NCI-H187 (cell line): ENCODE measurements at regions not wholly inside any gene's neighbourhood (a gene's known extent, or its start where the extent isn't known, plus 50 kb on each side); places are given as distances from the start of the nearest gene placed in this dataset.

Source experiments
- DNase-seq, 2 experiments: peaks; one replicate each; lab custom pipeline; 2025; lab: John Stamatoyannopoulos, UW

DNA sequence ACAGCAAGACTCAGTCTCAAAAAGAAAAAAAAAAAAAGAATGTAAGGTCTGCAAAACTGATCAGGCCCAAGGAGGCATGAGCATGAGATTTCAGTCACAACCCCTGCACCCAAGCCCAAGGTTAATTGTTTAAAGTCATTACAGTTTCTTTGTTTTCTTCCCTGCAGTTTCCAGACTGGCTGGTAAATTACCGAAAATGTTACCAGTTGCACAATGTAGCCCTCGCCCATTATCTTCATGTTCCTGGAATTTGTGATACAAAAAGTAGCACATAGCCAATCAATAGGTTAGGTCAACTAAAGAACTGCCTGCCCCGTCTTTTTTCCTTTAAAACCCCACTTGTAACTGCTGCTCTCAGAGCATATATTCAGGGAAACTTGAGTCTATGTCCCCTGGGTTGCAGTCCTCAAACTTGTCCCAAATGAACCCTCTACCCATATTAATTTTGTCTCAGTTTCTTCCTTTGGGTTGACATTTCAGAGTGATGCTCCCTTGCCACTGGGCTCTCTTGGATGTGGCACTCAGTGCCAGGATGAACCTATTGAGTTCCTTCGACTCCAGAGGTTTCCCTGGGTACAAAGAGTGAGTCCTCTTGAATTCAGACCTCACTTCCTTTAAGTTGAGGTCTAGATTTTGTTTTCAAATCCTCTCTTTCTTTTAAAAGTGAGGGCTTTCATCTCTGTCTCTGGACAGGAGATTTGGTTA lies 216.2 kb upstream of the HS6ST1 start:
- DNase-seq = no peak

DNA sequence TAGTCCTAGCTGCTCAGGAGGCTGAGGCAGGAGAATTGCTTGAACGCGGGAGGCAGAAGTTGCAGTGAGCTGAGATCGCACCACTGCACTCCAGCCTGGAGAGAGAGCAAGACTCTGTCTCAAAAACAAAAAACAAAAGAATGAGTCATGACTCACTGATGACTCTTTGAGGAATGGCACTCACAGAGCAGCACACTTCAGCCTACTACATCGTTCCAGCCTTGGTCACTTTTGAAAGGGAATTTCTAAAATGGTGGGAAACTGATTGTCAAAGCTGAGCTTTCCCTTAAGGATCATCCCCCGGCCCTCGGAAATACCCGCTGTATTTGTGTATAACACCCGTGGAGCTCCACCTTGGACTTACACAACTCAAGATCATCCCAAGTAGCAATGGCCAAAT lies 217.3 kb upstream of the HS6ST1 start:
- DNase-seq = no peak

DNA sequence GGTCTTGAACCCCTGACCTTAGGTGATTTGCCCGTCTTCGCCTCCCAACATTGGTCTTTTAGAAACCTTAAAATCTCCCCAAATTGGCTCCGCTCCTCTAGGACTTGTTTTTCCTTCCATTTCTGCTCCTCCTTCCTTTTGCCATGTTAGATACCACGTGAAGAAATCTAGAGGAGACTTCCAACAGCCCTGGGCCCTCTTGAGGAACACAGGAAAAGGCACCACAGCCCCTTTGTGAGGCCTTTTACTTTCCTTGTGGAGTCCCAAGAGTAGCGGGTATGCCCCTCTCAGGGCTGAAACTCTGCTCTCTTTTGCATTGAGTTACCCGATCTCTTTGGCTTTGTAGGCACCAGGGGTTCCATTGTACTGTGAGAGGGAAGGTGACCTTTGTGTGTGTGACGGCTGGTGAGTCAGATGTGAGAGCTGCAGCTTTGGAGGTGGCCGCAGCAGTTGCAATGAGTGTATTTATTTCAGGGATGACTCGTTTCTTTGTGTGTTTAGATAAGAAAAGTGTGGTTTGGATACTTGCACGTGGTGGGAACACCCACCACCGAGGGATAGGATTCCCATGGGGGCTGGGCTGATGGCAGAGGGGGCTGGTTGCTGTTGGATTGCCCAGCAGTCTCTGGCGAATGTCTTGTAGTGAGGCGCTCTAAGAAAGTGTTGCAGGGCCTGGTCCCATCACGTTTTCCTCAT lies 218.4 kb upstream of the HS6ST1 start:
- DNase-seq = no peak

DNA sequence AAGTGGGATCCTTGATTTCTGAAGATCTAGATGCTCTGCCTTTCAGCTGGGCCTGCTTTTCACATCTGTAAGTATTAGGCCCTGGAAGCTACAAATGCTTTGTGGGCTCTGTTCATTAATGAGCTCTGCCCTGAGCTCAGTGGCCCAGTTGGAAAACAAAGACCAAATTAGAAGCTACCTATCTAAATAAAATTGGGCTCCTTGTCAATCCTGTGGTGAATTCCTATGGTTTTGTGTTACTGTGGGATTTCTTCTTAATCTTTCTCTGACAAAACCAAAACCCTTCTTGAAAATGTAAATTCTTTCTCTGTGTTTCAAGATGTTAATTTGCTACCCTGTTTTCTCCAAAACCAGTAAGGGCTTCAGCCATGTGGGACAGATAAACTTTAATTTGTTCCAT lies 219.0 kb upstream of the HS6ST1 start:
- no peak for DNase-seq

DNA sequence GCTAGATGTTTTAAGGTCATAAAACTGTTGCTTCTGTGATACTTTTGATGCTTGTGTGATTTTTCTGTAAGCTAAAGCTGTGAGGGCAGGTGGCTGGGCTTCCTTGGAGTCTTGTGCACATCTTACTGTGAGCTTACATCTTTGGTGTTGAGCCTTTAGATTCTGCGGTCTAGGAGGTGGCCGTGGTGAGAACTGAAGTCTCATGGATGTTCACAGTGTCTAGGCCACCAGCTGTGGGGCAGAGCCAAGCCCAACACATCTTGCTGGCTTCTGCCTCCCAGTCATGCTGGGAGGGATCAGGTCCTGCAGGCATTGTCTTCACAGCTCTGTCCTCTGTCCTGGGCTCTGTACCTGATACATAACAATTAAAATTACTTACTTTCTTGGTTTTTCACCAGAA lies 219.7 kb upstream of the HS6ST1 start:
- DNase-seq = no peak

DNA sequence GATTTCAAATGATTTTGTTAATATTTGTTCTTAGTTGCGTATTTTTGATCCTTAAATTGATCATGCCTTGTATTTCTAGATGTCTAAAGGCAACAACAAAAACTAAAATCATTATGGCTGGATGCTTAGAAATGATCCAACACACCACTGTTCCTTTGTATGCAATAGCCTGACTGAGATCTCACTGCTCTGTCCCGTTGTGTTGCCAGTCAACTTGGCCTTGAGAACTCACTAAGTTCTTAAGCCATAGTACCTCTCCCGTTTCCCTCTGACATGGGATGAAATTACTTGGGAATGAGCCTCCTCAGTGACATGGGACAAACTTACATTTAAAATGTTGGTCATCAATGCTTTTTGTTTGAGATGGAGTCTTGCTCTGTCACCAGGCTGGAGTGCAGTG lies 222.0 kb upstream of the HS6ST1 start:
- no peak for DNase-seq

DNA sequence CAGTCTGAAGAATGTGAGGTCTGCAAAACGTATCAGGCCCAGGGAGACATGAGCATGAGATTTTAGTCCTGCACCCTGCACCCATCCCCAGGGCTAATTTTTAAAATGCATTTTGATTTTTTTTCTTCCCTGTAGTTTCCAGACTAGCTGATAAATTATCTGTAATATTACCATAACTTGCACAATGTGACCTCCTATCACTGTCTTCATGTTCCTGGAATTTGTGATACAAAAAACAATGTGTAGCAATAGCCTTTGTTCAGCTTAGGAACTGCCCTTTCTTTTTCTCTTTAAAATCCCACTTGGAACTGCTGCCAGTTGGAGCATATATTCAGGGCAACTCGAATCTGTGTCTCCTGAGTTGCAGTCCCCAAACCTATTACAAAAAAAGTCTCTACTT lies 222.8 kb upstream of the HS6ST1 start:
- no peak for DNase-seq

DNA sequence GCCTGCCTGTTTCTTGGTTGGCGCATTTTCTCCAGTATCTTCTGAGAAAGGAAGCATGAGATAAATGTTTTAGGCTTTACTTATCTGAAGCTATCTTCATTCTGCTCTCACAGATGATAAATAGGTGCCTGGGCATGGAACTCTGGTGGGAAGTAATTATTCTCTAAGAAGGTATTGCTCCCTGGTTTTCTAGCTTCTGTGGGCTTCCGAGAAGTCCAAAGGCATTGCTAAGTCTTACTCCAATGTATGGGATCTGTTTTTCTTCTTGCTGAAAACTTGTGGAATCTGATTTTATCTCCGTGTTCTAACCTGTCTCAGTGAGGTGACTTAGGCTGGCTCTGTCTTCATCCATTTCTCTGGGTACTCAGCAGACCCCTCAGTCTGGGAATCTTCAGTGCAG lies 224.4 kb upstream of the HS6ST1 start:
- DNase-seq = no peak

DNA sequence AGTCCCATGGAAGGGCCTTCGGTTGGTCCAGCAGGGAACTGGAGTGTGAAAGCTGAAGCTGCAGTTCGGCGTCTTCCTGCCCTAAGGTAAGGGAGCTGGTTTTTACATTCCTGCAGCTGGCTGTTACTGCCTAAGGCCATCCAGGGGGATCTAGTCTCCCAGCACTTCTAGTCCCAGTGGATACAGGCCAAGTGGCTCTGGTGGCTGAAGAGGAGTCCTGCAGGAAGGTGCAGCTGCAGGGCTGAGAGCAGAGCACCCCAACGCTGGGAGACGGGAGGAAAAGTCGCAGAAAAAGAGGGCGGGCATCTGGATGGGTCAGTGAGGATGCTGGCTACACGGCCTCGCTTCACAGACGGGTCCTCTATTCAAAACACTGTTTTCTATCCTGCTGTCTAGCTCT lies 225.0 kb upstream of the HS6ST1 start:
- no peak for DNase-seq

DNA sequence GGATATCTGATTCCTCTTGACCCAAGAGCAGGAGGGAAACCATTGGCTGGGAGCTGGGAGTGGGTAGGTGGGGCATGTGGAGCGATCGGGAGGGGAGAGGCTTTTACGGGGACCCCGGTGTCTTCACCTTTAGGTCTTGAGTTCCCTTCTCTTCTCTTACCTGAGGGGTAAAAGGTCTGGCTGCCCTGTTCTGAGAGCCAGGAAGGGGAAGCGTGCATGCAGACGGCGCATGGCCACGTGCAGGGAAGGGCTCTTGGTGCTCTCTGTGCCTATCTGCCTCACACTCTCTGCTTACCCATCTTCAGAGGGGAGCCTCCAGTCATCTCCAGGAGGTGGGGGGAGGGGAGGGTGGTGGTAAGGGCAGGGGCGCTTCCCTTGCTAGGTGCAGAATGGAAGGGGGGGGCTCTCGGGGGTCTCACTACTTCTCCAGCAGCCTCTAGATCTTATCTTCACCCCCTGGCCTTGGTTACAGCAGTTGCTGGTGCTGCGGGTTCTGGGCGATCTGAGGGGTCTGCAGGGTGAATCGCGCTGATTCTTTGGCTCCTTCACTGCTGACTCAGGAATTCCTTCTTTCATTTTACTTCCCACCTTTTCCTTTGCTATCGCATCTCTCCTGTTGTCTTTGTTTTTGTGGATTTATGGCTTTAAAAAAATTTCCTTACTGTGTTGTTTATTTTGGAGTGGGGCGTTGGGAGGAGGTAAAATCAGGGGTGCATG lies 225.8 kb upstream of the HS6ST1 start:
- DNase-seq = no peak

DNA sequence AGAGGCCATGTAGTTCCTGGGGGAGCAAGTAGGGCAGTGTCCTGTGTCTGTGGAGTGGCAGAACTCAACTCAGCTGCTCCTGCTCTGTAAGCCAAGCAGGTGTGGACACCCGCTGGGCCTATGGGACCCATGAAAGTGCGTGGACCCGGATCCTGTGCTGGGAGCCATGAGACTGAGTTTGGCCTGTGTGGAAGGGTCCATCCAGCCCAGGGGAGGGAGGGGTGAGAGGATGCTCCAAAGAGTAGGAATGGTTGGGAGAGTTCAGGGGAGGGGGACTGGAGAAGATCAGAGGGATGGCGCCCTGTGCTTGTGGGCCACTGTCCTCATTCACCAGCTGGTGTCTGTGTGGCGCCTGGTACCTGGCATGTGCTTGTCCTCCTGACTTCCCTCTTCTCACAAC lies 226.4 kb upstream of the HS6ST1 start:
- DNase-seq = no peak

DNA sequence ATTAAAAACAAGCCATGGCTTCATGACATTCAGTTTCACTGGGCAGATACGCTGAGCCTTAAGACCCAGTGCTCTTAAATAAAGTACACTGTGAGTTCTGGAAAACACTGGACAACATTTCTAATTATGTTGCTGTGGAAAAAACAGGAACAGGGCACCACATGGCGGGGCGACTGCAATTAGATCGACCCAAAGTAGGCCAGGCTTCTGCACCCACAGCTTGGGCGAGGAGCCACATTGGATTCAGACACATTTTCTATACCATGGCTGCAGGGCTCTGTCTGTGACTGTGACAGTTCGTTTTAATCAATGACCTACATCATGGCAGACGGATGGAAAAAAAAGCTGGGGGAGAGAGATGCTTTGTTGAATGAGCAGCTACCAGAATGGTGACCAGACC lies 227.2 kb upstream of the HS6ST1 start:
- no peak for DNase-seq

DNA sequence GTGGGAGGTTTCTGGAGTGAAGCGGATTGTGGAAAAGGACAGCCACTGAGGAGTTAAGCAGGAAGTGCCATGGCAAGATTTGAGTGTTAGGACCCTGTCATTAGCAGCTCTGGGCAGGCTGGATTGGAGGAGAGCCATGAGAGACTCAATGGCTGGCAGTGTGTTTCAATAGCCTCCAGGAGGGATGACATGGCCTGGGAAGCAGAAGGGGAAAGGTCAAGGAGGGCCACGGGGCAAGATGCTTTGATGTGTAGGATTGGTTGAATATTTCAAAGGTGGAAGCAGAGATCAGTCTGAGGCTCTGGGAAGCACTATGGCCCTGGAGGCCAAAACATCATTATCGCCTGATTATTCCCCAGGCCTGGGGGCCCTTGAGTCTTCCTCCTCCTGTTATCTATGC lies 229.0 kb upstream of the HS6ST1 start:
- no peak for DNase-seq

DNA sequence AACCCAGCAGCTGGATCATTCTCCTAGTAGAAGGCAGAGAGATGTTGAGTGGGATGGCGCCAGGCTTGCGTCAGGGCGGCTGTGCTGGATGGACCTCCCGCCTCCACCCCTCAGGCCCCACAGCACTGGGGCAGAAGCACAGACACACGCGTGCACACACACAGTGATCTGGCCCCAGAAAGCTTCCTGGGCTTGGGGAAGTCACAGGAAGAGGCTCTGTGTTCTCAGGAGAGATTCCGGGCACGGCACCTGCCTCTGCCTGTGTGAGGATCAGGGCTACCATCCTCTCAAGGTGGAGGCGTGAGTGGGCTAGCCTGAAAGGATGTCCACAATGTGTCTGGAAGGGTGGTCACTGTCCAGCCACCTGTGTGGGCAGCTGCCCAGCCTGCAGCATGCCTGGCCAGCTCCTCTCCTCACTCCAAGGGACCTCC lies 229.8 kb upstream of the HS6ST1 start:
- DNase-seq = no peak

DNA sequence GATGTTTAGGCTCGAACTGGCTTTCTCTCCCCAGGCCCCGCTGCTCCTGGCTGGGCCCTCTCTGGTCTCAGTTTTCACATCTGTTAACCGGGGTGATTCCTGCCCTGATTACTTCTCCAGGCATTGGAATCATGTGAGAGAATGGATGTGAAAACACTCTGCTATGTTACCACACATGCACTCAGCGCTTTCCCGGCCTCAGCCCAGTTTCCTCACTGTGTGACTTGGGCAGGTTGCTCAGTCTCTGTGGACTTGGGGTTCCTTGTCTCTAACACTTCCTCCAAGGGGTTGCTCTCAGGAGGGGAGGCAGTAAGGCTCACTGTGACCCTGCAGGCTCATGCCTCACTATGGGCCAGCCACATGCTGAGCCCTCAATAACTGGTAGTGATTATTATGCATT lies 230.4 kb upstream of the HS6ST1 start:
- no peak for DNase-seq

DNA sequence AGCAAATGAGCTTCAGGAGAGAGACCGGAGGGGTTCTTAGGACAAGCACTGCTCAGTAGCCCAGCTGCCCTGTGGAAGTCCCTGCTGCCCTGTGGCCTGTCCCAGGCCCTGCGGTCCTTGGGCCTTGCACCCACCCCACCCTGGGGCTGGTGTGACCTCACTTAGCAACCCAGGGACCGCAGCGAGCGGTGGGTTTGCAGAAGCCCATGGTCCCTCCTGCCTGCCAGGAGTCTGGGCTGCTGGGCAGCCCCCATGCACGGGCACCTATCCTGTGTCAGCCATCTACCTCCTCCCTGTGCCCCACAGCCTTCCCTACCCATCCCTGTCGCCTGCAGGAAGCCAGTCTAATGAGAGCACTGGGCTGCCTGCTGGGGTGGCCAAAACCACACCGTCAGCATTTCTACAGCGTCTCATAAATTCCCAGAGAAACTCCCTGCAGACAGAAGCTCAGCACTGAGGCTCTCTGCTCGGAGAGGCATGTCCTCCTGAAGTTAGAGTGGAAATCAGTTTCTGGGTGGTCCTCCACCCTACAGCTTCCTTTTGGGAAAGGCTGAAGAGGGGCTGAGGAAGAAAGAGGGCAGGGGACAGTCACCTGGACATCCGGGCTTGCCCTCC lies 231.1 kb upstream of the HS6ST1 start:
- DNase-seq = no peak

DNA sequence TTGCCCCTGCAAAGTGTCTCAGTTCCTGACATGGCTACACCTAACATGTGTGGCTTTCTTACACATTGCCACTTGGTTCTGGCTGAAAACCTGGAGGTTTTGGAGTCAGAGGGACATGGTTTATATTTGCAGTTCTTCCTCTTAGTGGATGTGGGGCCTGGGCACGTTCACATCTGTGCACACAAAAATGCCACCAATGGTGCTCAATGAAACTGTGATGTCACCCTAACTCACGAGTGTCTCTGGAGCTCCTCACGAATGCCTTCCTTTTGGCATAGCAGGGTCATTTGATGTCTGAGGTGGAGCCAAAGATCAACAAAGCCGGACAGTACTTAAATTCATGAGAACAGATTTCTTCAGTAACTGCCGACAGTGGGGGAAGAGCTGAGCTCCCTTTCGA lies 231.7 kb upstream of the HS6ST1 start:
- DNase-seq = no peak

DNA sequence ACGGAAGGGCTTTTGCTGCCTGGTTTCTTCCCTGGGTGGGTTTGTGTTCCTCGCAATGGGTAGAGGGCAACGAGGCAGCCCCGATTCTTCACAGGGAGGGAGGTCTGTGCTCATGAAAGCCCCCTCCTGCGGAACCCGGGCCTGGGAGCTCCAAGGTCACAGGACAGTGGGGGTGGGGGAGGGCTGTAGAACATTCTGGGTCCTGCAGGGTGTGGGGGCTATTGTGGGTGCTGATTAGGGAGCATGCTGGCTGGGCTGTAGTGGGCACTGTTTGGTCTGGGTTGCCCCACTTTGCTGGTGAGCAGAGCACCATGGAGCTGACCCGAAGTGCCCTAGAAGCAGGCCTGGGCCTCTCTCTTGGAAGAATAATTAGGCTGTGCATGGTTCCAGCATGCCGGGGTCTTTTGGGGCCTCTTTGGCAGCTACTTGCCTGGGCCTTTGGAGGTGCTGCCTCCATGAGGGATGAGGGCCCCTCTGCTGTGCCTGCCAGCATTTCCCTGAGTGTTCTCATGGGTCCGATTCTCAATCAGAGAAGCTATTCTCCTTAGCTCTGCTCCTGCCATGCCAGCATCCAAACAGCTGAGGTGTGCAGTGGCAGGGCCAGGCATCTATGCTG lies 232.2 kb upstream of the HS6ST1 start:
- no peak for DNase-seq

DNA sequence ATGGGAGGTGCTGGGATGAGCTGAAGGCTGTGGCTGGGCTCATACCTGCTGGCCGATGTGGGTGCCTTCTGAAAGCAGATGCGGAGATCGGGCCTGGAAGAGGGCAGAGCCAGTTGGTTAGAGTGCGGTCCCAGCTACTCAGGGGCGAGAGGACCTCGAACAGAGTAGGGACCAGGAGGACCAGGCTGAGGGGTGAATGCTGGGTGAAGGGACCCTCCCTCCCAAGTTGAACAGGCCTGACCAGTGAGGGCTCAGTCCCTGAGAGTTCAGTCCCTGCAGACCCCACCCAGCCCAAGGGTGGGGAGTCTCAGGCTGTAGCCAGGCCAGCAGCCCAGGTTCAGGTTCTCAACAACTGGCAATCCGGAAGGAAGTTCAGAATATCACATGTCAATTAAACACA lies 232.8 kb upstream of the HS6ST1 start:
- DNase-seq = no peak

DNA sequence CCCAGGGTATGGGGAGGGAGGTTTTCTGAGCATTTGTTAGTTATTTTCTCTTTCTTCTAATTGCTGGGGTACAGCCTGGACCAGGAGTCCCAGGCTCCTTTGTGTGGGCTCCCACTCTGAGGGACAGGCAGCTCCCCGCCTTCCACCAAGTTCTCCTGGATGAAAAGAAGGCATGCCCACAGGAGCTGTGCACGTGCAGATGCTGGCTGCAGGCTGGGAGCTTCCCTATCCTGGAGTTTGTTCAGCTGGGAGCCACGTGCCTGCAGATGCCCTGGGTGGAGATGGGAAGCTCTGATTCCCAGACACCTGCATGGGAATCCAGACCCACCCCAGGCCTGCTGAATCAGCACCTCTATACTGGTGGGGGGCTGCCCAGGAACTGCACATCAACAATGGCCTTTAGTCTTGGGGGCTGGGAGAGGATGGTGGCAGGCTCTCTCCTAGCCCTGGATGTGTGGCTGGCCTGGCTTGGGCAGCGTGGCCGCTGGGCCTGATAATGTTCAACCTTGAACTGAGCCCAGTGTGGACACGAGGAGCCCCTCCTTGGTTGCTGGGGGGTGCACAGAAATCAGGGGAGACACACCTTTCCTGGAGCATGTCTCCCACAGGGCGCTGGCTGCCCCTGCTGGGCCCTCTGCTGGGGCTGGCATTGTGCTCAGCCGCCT lies 233.6 kb upstream of the HS6ST1 start:
- no peak for DNase-seq

DNA sequence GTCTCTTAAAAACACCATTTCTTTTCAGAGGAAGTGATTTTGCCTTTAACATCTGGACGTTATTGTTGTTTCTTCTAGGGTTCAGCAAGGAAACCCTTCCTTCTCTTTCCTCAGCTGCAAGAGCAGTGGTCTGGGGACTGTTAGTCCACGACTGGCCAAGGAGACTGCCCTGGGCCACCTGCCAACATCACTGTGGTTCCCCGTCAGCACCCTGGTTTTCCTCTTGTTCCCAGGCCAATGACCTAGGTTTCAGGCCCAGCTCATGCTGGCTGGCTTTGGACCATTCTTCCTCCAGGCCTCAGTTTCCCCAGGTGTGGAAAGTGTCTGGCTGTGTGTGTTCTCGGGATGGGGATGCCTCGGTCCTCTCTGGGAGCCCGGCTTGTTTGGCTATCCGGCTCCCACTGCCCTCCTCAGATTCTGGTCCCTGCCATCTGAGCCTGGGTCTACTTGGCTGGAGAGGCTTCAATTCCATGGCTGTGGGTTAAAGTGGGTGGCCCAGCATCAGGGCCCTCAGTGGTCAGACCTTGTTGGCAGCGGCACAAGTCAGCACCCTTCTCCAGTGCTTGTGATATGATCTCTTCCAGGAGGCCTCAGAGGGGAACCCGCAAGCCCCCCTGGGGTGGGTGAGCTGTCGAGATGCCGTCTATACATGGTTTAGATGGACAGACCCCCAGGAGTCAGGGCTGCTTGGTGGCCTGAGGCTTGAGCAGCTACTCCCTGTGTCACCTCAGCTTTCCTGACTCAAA lies 234.3 kb upstream of the HS6ST1 start:
- no peak for DNase-seq
